Dedifferentiated amniotic fluid mesenchymal stem cell (primary cell): ENCODE measurements at regions not wholly inside any gene's neighbourhood (a gene's known extent, or its start where the extent isn't known, plus 50 kb on each side); places are given as distances from the start of the nearest gene placed in this dataset.

ENCODE experiments used
- DNase-seq: peaks from one replicate; pipeline ENCODE4 v3.0.0-alpha.2; 2016; ENCODE audit errors: extremely low spot score

DNA sequence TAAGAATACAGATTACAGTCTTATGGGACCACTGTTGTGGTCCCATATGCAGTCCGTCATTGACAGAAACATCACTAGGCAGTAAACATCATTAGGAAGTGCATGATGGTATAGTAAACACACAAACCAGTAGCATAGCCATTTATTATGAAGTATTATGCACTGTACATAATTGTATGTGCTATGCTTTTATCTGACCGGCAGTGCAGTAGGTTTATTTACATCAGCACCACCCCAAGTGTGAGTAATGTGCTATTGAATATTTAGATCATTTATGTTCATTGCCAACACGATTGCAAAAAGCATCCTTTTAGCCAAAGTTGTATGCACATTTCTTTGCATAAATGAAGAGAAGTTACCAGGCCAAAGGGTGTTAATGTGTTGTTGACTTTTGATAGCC lies 531.6 kb upstream of the TBX3 start:
- DNase-seq: no peak

DNA sequence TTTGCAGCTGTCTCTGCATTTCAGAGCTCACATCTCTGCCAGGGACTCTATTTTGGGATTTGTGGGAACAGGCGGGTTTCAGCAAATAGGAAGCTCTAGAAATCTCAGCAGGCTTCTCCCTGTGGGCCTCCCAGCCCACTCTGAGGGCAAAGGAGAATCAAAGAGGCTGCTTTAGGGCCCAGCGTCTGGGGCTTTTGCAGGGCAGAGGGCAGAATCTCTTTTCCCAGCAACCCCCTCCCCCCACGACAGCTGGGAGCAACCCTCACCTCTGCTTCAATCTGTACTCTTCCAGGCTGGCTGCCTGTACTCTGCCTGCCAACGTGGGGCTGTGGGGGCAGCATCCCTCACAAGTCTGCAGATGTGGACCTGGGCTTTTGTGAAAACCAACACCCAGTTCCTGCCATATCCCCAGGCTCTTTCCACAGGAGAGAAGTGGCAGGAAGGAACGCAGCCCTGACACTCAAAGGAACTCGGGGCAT lies 529.6 kb upstream of the TBX3 start:
- DNase-seq: no peak

DNA sequence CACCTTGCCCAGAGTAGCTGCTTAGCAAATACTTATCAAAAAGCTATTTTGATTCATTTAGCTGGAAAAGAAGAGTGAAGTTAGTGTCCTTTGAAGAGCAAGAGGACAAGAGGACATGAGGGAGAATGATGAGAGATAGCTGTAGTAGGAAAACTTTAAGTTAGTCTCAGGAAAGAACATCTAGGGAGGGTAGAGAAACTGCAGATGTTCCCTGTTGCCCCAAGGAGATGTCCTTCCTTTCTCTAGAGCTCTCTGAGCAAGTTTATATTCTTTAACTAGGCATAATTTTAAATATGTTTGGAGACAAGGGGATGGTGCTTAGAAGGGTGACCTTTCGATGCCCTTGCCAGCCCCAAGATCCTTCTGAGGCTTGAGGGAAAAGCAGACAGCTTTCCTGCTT lies 529.1 kb upstream of the TBX3 start:
- no peak for DNase-seq

DNA sequence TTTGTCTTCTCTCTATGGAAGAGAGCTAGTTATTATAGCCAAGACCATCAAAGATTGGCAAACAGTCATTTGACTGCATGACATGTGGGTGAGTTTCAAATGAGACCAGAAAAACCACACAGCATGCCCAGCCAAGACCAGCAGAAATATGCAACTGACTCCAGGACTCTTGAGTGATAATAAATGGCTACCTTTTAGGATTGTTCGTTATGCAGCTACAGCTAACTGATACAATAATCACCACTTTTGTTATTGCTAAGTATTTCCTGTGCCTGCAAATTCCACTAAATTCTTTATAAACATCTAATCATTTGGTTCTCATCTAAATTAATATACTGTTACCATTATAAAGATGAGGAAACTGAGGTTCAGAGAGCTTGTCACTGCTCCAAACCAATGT lies 528.4 kb upstream of the TBX3 start:
- DNase-seq: no peak

DNA sequence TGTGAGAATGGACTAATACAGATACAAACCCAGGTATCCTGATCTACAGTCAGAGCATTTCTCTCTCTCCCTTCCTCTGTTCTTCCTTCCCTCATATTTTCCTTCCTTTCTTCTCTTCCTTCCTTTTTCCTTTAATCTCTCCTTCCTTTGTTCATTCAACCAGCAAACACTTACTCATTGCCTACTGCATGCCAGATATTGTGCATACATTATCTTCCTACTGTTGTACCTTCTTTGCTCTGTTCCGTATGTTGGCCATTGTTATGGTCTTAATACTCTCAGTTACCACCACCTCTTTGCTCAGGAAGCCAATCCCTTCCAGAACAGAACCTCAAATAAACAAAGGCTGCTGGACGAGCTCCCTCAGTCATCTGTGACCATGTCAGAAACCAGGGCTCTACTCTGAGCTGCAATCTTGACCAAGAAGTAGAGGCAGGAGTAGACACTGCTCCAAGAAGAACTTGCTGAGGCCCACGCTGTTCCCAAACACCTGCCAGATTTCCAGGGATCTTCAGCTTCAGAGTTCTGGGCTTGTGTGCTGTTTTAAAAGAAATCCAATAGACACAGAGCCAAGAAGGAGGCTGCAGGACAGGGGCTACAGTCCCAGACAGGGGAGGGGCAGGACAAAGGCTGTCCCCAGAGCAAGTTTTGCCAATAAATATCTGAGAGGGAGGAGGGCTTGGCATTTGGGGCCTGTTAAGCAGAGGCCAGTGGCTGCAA lies 526.7 kb upstream of the TBX3 start:
- no peak for DNase-seq

DNA sequence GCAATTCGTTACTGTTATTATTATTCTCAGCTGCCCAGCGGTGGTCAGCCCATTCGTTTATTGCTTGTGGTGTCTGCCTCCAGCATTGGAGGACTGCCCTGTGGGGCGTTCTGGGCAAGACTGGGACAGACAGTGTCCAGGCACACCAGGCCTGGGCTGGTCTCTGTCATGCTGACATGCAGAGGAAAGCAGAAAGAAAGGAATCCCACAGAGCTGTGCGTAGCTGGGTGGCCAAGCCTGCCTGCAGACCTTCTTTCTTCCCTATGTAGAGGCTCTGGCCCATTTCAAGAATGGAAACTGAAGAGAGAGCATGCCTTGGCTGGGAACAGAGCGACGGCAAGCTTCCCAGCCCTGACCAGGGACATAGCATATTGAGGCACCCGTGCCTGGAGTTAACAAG lies 525.3 kb upstream of the TBX3 start:
- DNase-seq: no peak

DNA sequence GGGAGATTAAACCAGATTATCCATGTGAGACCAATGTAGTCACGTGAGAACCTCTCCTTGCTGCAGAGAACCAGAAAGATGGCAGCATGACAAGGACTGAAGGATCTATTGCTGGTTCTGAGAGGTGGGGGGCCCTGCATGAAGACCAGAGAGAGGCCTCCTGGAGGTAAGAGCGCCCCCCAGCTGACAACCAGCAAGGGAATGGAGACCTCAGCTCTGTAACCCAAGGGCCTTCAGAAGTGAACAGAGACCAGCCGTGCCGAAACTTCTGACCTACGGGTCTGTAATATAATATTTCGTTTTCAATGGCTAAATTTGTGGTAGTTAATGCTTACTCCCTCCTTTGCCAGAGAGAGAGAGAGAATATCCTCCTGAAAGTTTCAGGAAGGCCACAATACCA lies 524.1 kb upstream of the TBX3 start:
- no peak for DNase-seq

DNA sequence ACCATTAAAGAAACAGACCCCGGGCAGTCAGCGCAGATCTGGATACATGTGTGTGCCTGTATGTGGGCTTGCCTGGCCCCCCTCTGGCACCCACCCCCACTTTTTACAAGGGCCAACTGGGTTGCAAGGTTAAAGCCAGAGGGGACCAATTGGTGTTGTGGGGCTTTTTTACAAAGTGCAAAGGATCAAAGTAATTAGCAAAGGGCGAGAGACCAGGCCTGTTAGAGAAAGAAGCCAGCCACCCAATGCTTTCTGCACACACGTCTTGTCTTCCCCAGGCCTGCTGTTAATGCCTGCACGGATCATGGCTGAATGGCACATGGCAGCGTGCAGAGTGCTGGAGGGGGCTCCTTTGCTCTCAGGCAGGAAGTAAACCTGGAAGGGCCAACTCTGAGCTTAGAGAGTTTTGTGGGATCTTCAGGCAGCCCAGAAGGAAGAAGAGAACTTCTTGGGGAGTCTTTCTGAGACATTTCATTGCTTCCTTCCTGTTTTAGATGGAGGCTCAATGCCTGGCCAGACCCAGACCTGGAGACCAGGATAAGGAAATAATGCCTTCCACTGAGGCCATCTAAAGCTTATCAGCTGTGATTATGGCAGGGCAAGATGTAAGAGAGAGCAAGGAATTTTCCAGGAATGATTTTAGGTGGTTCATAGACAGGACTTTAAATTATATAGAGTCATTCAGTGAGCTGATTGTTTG lies 523.4 kb upstream of the TBX3 start:
- no peak for DNase-seq

DNA sequence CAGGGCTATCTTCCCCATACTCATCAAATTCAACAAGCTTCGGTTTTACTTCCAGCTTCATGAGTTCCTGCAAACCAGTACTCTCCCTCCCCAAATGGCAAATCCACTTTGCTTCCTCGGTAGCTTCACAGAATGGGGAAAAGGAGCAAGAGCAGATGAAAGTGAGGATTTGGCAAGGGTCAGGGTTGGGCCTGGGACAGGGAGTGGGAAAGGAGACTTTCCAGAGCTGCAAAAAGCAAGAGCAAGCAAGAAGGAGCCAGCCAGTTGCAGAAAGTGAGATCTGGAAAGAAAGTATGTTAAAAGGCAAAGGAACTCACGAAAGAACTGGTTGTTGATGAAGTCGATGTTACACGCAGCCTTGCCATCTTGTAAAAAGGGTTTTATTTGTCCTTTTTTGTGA lies 522.8 kb upstream of the TBX3 start:
- DNase-seq: no peak

DNA sequence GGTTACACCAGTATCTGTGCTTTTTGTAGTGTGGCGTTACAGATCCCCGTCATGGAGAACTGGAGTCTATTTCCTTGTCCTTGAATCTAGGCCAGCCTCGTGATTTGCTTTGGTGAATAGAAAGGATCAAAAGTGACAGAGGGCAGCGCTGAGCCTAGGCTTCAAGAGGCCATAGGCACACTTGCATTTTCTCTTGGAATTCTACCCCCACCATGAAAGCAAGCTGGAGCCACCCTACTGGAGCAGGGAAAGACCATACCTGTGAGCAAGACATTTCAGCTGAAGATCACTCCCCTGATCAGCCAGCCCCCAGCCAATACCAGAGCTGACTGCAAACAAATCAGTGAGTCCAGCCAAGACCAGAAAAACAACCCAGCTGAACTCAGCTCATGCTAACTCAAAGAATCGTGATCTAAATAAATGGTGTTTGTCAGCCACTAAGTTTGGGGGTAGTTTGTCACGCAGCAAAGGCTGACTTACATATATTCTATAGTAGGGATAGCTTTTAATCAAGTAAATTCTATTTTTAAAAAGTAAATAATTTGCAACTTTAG lies 521.9 kb upstream of the TBX3 start:
- DNase-seq: no peak

DNA sequence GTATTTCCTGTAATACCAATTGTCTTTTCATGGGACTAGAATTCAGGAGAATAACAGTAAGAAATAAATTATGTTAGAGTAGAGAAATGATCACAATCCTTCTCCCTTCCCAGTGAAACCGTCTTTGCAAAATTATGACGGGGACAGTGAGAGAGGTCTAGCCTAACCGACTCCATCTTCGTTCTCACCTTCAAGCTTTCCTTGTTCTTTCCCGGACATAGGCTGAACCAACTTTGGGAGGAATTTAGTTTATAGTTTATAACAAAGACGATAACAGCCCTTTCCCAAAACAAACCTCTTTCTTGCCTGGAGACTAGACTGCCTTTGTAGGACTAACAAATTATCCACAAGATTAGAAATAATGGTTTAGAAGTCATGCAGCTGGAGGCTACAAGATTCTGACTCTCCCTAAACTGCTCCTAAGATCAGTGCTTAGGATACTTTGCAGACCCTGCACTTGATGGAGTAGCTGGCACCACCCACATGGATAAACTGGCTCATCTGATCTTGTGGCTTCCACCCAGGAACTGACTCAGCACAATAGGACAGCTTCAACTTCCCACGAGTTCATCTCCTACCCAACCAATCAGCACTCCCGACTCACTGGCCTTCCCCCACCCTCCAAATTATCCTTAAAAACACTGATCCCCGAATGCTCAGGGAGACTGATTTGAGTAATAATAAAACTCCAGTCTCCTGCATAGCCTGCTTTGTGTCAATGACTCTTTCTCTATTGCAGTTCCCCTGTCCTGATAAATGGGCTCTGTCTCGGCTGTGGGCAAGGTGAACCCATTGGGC lies 521.2 kb upstream of the TBX3 start:
- DNase-seq: no peak

DNA sequence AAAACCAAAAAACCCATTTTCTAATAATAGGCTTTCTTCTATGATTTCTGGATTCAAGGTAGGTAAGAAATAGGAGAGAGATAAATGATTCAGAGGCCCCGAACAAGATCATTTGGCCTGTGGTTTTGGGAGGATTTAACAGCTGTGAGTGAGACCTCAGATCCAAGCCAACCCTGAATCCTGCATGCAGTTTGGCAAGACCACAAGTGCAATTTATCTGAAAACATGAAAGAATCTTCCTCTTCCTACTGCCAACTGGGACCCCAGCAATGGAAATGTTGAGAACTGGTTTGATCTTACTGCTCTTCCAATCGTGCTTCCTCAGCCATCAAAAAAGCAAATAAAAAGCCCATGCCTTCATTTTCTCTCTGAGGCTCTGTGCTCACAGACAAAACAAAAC lies 519.7 kb upstream of the TBX3 start:
- DNase-seq: no peak

DNA sequence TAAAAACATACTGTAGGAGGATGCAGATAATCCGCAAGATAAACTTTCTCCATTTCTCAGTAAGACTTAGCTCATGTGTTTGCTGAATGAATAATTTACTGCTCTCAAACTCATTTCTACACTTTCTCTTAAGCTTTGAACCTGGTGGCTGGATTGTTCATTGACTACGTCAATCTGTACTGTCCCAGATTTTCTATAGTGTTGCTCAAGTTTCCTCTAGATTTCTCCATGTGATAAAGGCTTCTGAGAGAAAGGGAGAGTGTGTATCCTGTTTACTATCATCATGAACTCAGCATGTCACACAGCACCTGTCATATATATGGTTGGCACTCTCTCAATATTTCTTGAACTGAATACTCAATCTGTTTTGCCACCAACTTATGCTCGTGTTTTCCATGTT lies 518.0 kb upstream of the TBX3 start:
- no peak for DNase-seq

DNA sequence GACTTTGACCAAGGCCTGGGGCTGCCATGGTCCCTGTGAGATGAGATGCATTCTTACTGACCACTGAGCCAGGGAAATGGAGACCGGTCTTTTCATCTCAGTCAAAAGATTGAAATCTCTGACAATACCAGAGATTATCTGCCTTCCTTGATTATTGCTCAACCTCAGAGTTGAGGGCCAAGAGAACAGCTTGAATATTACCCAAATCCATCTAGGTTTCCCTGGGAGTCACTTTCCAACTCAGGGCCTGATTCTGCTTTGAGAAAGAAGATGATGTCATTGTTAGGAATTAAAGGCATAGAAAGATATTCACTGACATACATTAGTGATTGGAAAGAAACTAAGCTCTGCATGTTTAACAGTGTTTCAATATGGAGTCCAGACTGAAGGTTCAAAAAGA lies 515.9 kb upstream of the TBX3 start:
- peak; percentile 54 for DNase-seq

DNA sequence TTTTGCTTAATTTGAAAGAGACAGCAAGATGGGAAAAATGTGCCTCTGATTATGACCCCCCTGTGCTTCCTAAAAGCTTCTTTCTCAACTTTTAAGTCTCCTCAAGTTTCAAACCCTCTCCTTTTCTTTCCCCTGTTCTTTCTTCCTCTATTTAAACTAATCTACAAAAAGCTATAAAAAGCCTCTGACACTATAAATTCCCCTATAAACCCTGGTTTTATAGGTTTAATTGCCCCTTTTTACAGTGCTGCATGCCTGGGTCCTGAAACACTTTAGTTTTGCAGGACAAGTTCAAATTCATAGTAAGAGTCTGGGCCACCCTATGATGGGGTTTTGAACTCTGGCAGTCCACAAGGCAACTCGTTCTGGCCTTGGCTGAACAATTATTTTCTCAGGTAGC lies 510.9 kb upstream of the TBX3 start:
- DNase-seq: no peak

DNA sequence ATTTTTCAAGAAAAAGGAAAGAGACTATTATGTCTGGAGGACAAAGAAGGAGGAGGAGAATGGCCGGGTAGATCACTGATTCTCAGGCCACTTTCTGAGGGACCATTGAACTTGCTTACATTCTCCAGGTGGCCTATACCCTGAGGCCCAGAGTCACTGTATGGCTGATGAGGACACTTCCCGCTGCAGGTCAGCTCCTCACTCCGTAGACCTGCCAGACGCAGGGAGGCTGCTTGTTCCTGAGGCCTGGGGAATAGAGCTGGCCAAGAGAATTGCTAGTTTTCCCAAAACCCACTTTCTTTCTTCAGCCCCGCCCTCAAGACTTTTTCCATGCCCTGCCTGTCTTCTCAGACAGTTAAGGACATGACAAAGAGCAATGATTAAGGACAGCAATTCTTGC lies 510.5 kb upstream of the TBX3 start:
- DNase-seq: no peak

DNA sequence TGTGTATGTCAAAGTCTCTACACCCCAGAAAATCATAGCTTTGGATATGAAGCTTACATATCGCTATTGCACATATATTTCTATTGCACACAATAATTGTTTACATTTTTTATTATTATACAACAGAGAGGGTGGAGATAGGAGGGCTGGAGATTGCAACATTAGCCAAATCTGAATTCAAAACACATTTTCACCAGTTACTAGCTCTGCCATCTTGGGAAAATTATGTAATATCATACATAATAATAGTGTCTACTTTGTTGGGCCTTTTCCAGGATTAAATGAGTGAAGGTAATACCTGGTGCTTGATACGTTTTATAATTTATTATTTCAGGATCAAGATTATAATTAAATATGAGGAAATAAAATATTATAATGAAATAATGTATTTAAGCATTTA lies 507.4 kb upstream of the TBX3 start:
- peak; percentile 49 for DNase-seq

DNA sequence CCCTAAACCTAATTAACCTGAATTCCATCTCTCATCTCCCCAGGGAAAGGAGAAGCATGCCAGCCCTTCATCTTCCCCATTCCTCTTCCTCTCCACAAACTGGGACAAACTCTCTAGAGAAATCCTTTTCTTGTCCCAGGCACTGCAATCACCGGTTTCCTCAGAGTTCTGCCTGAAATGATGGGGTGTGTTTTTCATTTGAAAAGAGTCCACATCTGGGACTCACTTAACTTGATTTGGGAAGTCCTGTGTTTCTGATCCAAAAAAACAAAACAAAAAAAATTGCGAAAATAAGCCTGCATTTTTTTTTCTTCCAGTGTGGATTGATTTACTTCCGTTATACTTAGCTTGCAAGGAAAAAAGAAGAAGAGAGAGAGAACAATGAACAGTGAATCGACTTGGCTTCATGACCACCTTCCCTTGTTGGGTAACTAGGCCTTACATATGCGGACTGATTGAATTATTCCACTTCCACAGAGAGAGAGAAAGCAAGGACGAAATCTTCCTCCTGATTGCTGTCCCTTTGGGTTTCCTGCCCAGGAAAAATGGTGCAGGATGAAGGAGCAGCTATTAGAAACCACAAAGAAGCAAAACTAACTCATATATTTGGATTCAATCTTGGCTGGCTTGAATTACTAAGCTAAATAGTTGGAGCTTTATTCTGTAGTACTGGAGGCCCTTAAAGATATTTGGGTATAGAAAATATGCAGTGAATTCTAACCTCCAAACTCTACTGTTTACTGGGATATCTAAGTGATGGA lies 506.2 kb upstream of the TBX3 start:
- DNase-seq: no peak

DNA sequence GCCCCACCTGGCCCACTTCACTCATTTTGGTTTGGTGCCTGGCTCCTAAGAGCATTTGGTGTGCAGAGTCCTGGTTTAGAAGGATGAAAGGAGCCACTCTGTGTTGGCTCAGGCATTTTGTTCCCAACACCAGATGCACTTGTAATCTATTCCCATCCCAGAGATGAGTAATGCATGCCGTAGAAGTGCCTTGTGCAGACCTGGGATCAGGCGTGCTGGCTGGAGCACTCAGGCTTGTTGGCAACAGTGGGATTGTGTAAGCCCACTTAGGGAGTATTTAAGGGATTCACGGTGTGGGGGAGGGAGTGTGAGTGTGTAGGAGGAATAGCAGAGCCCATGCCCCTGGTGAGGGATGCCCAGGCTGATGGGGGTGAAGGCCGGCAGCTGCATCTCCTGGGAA lies 501.5 kb upstream of the TBX3 start:
- DNase-seq: no peak

DNA sequence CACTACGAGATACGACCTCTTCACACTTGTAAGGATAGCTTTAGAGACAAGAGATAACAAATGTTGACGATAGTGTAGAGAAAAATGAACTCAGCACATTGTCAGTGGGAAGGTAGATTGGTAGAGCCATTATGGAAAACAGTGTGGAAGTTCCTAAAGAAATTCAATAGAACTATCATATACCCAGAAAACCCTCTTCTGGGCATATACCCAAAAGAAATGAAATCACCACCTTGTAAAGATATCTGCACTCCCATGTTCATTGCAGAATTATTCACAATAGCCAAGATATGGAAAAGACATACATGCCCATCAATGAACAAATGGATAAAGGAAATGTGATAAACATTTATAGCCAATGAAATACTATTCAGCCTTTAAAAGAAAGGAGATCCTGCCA lies 499.8 kb upstream of the TBX3 start:
- DNase-seq: no peak

DNA sequence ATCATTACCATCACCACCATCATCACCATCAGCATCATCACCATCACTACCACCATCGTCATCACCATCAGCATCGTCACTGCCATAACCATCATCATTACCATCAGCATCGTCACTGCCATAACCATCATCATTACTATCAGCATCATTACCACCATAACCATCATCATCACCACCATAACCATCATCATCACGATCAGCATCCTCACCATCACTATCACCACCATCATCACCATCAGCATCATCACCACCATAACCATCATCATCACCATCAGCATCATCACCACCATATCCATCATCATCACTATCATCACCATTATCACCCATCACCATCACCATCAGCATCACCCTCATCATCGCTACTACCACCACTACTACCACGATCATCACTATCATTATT lies 493.9 kb upstream of the TBX3 start:
- DNase-seq: no peak
